Mesendoderm (in vitro differentiated cells): ENCODE measurements at regions not wholly inside any gene's neighbourhood (a gene's known extent, or its start where the extent isn't known, plus 50 kb on each side); places are given as distances from the start of the nearest gene placed in this dataset.
"Not testable (repeated sequence)": the region's sequence is repeated elsewhere in the genome, so short reads cannot be mapped to it uniquely, and the experiment has no call there.

Experiments used
- DNase-seq: peaks from one replicate; pipeline ENCODE4 v3.0.0; 2013
- H2AK5ac ChIP-seq: 2 replicates; pipeline ENCODE4 v1.6.1; 2013; ENCODE audit warnings: low read length, inconsistent platforms
- H2BK120ac ChIP-seq: 2 replicates; pipeline ENCODE4 v1.6.1; 2013; ENCODE audit warnings: low read depth, mild to moderate bottlenecking, low read length, moderate library complexity, mixed read lengths
- H2BK15ac ChIP-seq: replicated peaks from 2 replicates; pipeline ENCODE4 v1.6.1; 2013; ENCODE audit warnings: low read depth, mild to moderate bottlenecking, moderate library complexity
- H2BK5ac ChIP-seq: 2 replicates; pipeline ENCODE4 v1.6.1; 2013; ENCODE audit warnings: low read length, inconsistent platforms
- H3K18ac ChIP-seq: 2 replicates; pipeline ENCODE4 v1.6.1; 2013; ENCODE audit warnings: mild to moderate bottlenecking, low read length, mixed read lengths
- H3K23ac ChIP-seq: one replicate; pipeline ENCODE4 v1.6.1; 2013; ENCODE audit warnings: low read length
- H3K27ac ChIP-seq: 2 replicates; pipeline ENCODE4 v1.5.1; 2013; ENCODE audit warnings: low read depth, mild to moderate bottlenecking, inconsistent platforms, low read length, moderate library complexity
- H3K27me3 ChIP-seq: 2 replicates; pipeline ENCODE4 v1.6.1; 2013; ENCODE audit warnings: low read length, control low read depth, mild to moderate bottlenecking, inconsistent platforms; ENCODE audit not compliant: insufficient read depth, poor library complexity
- H3K36me3 ChIP-seq: 2 replicates; pipeline ENCODE4 v1.6.1; 2013; ENCODE audit warnings: low read length, inconsistent platforms; ENCODE audit not compliant: control insufficient read depth, insufficient read depth
- H3K4ac ChIP-seq: one replicate; pipeline ENCODE4 v1.6.1; 2013; ENCODE audit warnings: low read depth, mild to moderate bottlenecking, low read length, moderate library complexity
- H3K4me1 ChIP-seq: 2 replicates; pipeline ENCODE4 v1.6.1; 2013; ENCODE audit warnings: low read depth, low read length, inconsistent platforms; ENCODE audit not compliant: control insufficient read depth
- H3K4me2 ChIP-seq: 2 replicates; pipeline ENCODE4 v1.6.1; 2013; ENCODE audit warnings: low read length
- H3K4me3 ChIP-seq: 2 replicates; pipeline ENCODE4 v1.5.1; 2013; ENCODE audit warnings: mild to moderate bottlenecking, low read length
- H3K56ac ChIP-seq: one replicate; pipeline ENCODE4 v1.6.1; 2013; ENCODE audit warnings: low read length
- H3K79me1 ChIP-seq: 2 replicates; pipeline ENCODE4 v1.6.1; 2013; ENCODE audit warnings: low read length, inconsistent platforms
- H3K79me2 ChIP-seq: 2 replicates; pipeline ENCODE4 v1.6.1; 2013; ENCODE audit warnings: mild to moderate bottlenecking, low read length; ENCODE audit not compliant: control insufficient read depth, insufficient read depth
- H3K9ac ChIP-seq: 2 replicates; pipeline ENCODE4 v1.6.1; 2013; ENCODE audit warnings: low read length, inconsistent platforms
- H4K5ac ChIP-seq: one replicate; pipeline ENCODE4 v1.6.1; 2013; ENCODE audit warnings: low read length
- H4K8ac ChIP-seq: one replicate; pipeline ENCODE4 v1.6.1; 2013; ENCODE audit warnings: low read depth, mild to moderate bottlenecking, control low read depth, low read length, moderate library complexity
- WGBS: extraction: QIAGEN DNeasy Blood & Tissue Kit; methylation state at CpG from one replicate; pipeline ENCODE4 v1.1.7; 2013; ENCODE audit warnings: low lambda C conversion rate, missing lambda C conversion rate; ENCODE audit not compliant: insufficient coverage; ENCODE audit errors: extremely low coverage; 5-methylcytosine and 5-hydroxymethylcytosine counted together

- Histone ChIP-seq H4K8ac (no peak overlapping the region), H3K9ac (no peak overlapping the region), H3K4ac (no peak overlapping the region), H3K18ac (no peak overlapping the region), H3K4me1 (no peaks in the 10 kb centered on the region), H3K56ac (no peak overlapping the region), H4K5ac (no peak overlapping the region), H3K27me3 (no peaks in the 10 kb centered on the region), H3K4me2 (no peak overlapping the region), H3K23ac (no peak overlapping the region), H2BK15ac (no peak overlapping the region), H3K36me3 (no peaks in the 10 kb centered on the region), H3K27ac (no peak overlapping the region), H2BK5ac (no peak overlapping the region), H3K4me3 (no peak overlapping the region), H2AK5ac (no peak overlapping the region), H2BK120ac (no peak overlapping the region), H3K79me1 (no peaks in the 10 kb centered on the region), H3K79me2 (no peaks in the 10 kb centered on the region)
- DNase-seq = no peak
These were observed 267.8 kb upstream of the INTU start for GRCh38 chr4:127364911-127365310.

- Histone ChIP-seq H3K4ac (no peak overlapping the region), H2AK5ac (no peak overlapping the region), H3K27me3 (no peaks in the 10 kb centered on the region), H3K27ac (no peak overlapping the region), H3K79me2 (no peaks in the 10 kb centered on the region), H2BK120ac (no peak overlapping the region), H3K4me2 (no peak overlapping the region), H2BK5ac (no peak overlapping the region), H3K79me1 (no peaks in the 10 kb centered on the region), H3K4me3 (no peak overlapping the region), H3K4me1 (no peaks in the 10 kb centered on the region), H4K8ac (no peak overlapping the region), H3K36me3 (no peaks in the 10 kb centered on the region), H3K56ac (no peak overlapping the region), H3K18ac (no peak overlapping the region), H2BK15ac (no peak overlapping the region), H3K23ac (no peak overlapping the region), H4K5ac (no peak overlapping the region), H3K9ac (no peak overlapping the region)
- DNase-seq = no peak
- no CpG with 5 or more reads among the region's 6 CpGs for WGBS
These were observed 262.2 kb upstream of the INTU start for GRCh38 chr4:127370604-127371003.

DNA sequence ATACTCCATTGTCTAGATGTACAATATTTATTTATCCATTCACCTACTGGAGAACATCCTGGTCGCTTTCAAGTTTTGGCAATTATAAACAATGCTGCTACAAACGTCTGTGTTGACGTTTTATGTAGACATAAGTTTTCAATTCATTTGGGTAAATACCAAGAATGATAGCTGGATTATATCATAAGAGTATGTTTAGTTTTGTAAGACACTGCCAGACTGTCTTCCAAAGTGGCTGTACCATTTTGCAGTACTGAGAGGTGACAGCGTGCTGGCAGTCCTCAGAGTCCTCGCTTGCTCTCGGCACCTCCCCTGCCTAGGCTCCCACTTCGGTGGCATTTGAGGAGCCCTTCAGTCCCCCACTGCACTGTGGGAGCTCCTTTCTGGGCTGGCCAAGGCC lies 253.3 kb upstream of the INTU start:
- Histone ChIP-seq H2BK15ac (no peak overlapping the region), H3K4ac (no peak overlapping the region), H3K36me3 (no peaks in the 10 kb centered on the region), H2BK120ac (no peak overlapping the region), H3K18ac (no peak overlapping the region), H3K4me2 (no peak overlapping the region), H4K8ac (no peak overlapping the region), H2AK5ac (no peak overlapping the region), H3K23ac (no peak overlapping the region), H4K5ac (no peak overlapping the region), H3K79me1 (no peaks in the 10 kb centered on the region), H3K4me3 (no peak overlapping the region), H3K27me3 (no peaks in the 10 kb centered on the region), H3K79me2 (no peaks in the 10 kb centered on the region), H3K4me1 (no peaks in the 10 kb centered on the region), H3K9ac (no peak overlapping the region), H2BK5ac (no peak overlapping the region), H3K27ac (no peak overlapping the region), H3K56ac (no peak overlapping the region)
- WGBS = no CpG with 5 or more reads among the region's 7 CpGs
- no peak for DNase-seq

DNA sequence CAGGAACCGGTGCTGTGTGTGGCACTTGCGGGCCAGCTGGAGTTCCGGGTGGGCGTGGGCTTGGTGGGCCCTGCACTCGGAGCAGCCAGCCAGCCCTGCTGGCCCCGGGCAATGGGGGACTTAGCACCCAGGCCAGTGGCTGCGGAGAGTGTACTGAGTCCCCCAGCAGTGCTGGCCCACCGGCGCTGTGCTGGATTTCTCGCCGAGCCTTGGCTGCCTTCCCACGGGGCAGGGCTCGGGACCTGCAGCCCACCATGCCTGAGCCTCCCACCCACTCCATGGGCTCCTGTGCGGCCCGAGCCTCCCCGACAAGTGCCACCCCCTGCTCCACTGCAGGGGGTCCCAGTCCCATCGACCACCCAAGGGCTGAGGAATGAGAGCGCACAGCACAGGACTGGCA lies 252.8 kb upstream of the INTU start:
- not testable (repeated sequence) for H3K4ac ChIP-seq, H3K4me2 ChIP-seq, H3K27me3 ChIP-seq, H3K36me3 ChIP-seq, H4K8ac ChIP-seq, H2BK5ac ChIP-seq, H3K9ac ChIP-seq, H4K5ac ChIP-seq, H3K4me3 ChIP-seq, DNase-seq, H2BK15ac ChIP-seq, H3K27ac ChIP-seq, H3K79me2 ChIP-seq, H2BK120ac ChIP-seq, H3K23ac ChIP-seq, H3K4me1 ChIP-seq, H2AK5ac ChIP-seq, H3K18ac ChIP-seq, H3K79me1 ChIP-seq, H3K56ac ChIP-seq
- no CpG with 5 or more reads among the region's 18 CpGs for WGBS

- H3K18ac ChIP-seq = no peak overlapping the region
- no peaks in the 10 kb centered on the region for H3K4me1 ChIP-seq
- H4K5ac ChIP-seq = no peak overlapping the region
- no peak overlapping the region for H3K4ac ChIP-seq
- H3K4me3 ChIP-seq = no peak overlapping the region
- no peak overlapping the region for H3K56ac ChIP-seq
- no peaks in the 10 kb centered on the region for H3K79me1 ChIP-seq
- H4K8ac ChIP-seq = no peak overlapping the region
- no peak overlapping the region for H2BK15ac ChIP-seq
- no peak overlapping the region for H3K9ac ChIP-seq
- H2BK120ac ChIP-seq = no peak overlapping the region
- no peak overlapping the region for H3K27ac ChIP-seq
- H3K79me2 ChIP-seq = no peaks in the 10 kb centered on the region
- DNase-seq = no peak
- no peaks in the 10 kb centered on the region for H3K36me3 ChIP-seq
- no peaks in the 10 kb centered on the region for H3K27me3 ChIP-seq
- no peak overlapping the region for H3K23ac ChIP-seq
- no peak overlapping the region for H2BK5ac ChIP-seq
- no peak overlapping the region for H2AK5ac ChIP-seq
- H3K4me2 ChIP-seq = no peak overlapping the region
These were observed 249.1 kb upstream of the INTU start for GRCh38 chr4:127383666-127384065.

GRCh38 chr4:127394516-127394915 lies 238.2 kb upstream of the INTU start:
- Histone ChIP-seq H2BK5ac (no peak overlapping the region), H2BK15ac (no peak overlapping the region), H3K79me2 (no peaks in the 10 kb centered on the region), H3K79me1 (no peaks in the 10 kb centered on the region), H3K18ac (no peak overlapping the region), H3K4ac (no peak overlapping the region), H2BK120ac (no peak overlapping the region), H3K4me3 (no peak overlapping the region), H3K27ac (no peak overlapping the region), H3K27me3 (no peaks in the 10 kb centered on the region), H3K4me1 (no peaks in the 10 kb centered on the region), H3K36me3 (no peaks in the 10 kb centered on the region), H2AK5ac (no peak overlapping the region), H3K23ac (no peak overlapping the region), H3K4me2 (no peak overlapping the region), H4K8ac (no peak overlapping the region), H3K9ac (no peak overlapping the region), H4K5ac (no peak overlapping the region), H3K56ac (no peak overlapping the region)
- DNase-seq = no peak
- WGBS = no CpG with 5 or more reads among the region's 2 CpGs
